GM18498 (cell line): ENCODE measurements at regions not wholly inside any gene's neighbourhood (a gene's known extent, or its start where the extent isn't known, plus 50 kb on each side); places are given as distances from the start of the nearest gene placed in this dataset.

Experiments used
- ATAC-seq: cut with Tn5 transposase; IDR thresholded peaks from one replicate; pipeline ENCODE4 v1.9.1; 2021; ENCODE audit warnings: mild to moderate bottlenecking, moderate library complexity; ENCODE audit not compliant: unreplicated experiment

DNA sequence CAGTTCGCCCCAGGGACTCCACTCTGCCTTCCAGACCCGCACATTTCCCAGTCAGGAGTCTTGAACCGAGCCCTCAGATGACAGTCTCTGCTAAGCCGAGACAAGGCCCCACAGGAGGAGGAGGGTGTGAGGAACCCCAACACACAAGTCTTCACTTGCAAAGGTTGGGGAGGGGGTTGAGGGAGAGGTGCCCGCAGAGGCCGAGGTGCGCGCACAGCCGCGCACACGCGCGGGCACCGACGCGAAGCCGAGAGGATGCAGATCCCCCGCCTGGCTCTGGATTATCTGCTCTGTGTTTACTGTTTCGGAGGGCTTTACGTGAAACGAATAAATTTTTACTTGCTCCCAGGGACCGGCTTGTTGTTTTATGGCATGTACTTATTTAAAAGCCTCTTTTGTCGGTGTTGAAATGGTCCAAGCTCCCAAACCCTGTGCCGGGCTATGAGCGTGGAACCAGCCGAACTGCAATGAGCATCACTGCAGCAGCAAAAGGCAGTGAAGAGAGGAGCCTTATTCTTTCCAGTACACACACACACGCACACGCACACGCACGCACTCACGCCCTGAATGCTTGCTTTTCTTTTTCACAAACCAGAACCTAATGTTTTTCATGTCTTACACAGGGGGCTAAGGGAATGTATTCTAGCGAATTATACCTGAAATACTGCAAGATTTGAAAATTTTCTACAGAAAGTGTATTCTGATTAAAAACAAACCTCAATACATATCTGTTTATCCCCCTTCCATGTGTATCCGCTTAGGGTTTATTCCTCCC lies 297.7 kb downstream of the PARP8 start:
- no peak for ATAC-seq

DNA sequence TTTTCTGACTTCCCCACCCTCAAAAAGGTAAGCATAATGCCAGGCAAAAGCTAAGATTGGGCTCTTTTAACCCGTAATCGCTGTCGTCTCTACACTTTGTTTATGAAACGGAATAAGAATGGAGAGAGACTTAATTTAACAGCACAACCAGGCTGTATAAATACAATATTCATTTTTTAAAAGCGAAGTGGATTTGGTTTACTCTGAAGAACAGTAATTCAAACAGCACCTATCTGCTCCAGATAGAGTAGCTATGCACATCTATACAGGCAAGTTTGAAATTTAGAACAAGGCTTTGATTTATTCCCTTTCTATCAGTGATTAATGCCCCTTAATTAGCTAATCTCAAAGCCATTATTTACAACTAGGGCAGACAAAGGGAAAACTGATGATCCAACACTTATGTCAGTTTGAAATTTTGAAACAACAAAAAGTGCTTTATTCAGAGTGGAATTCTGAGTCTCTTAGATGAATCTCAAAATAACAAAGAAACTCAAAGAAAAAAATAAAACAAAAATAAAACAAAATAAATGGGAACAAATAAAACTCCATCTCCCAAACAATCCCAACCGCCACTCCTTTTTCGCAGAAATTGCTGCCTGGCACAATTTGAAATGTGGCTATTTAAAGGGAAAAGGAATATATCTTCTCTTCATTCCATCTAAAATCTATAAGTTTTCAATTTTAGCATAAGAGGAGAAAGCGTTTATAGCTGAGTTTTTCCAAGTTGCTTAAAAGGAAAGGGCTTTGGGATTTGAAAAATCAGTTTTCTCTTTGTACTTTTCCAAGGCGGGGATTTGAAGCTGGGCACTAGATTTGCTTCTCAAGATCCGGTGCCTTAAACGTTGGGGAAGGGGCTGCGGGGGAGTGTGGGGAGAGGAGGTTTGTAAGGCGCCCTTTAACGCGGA lies 298.6 kb downstream of the PARP8 start:
- no peak for ATAC-seq

DNA sequence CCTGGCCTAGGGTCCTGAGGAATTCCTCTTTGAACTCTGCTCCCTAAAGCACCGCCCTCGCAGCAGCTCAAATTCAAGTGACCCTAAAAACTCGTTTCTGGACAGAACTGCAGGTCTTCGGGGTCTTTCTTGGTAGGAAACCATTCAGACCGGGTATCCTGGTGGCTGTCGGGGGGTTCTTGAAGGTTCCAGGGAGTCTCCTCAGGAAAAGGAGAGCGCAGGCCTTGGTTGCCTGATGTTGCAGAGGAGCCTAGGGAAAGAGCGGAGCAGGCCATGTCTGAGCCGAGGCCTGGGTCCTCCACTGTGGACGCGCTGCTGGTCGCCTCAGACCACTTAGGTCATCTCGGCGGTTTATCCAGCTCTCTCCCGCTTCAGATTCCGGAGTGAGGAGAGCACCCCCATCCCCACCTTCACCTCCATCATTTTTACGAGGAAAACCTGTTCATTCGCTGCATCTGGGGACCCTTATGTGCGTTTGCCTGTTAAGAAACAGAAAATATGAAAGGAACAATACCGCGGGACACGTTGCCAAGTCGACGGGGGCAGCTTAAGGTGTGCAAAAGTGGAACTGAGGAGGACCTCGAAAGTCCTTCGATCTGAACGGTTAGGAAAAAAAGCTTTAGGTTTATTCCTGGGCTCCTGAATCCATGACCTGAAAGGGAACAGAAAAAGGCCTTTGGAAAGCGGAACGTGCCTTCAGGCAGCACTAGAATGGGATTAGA lies 299.4 kb downstream of the PARP8 start:
- ATAC-seq = no peak

DNA sequence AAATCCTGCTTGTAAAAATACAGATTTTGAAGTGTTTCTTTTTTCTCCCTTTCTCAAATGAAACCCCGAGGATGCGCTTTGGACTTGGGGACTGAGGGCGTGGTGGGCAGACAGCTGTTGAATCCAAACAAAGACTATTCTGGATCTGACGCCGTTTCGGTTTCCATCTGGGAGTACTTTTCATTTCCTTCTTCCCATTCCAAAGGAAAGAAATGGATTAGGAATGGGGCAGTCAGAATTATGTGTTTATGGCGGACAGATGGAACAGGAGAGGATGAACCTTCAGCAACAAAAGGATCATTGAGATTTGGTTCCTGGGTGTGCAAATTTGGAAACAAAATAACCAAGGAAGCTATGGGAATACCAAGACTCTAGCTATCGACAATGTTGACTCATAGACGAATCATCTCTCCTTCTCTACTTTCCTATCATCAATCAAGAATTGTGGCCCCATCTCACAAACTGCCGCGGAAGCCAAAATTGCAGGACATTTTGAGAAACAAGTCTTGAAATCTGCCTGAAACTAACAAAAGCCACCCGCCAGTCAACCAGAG lies 300.6 kb downstream of the PARP8 start:
- no peak for ATAC-seq

DNA sequence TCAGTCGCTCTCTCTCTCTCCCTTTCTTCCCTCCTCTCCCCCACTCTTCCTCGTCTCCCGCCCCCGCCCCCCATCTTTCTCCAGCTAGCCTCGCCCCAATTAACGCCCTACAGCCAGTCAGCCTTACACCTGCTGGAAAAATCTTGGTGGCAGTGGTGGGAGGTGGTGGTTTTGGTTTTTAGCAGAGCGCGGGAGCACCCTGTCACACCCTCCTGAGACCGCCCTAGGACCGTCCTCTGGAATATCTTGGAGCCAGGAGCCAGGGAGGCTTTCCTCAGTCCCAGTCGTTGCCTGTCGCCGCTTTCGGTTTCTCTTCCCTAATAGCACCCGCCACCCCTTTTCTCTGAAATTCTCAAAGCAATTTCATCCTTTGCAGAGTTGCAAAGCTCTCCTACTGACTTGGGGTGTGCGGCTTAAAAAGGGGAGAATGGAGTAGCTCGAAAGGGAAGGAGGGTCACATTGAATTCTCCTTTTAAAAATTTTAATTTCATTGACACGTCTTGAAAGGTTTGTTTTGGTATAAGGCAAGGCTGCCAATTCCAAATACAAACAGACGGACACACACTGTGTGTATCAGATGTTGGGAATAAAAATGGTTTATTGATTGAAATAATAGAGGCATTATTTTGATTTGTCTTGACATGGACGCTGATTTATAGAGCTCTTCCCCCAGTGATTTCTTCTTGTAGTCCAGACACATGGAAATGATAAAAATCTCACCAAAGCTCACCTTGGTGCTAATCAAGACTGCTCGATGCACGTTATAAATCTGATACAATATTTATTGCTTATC lies 301.3 kb downstream of the PARP8 start:
- ATAC-seq = no peak

DNA sequence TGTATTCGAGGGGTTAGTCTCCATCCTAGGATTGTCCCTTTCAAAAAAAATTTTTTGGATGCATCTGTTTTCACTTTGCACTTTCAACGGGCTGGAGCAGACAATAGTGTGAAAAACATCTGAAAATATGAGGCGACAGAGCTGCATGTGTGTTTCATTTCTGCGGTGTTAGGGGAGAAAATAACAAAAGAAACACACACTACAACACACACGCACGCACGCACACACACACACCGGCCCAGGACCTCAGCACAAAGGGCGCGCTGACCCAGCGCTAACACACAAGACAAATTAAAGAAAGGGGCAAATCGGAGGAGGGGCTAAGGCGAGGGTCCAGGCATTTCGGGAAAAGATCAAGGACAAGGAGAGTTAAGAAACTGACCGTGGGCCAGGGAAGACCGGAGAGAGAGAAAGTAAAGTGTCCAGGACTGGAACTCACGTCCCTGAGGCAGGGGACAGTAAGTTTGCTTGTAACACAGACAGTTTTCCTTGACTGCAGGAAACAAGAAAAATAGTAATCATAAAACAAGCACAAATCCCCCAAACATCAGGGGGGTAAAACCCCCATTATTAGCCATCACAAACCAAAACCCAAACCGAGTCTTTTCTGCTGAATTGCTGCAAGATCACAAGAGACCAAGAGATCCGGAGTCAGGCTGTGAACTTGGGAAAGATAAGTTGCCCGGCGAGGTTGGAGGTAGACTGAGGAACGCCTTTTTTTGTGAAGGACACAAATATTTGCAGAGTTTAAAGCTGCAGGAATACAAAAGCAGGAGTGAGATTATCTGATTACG lies 302.1 kb downstream of the PARP8 start:
- no peak for ATAC-seq

DNA sequence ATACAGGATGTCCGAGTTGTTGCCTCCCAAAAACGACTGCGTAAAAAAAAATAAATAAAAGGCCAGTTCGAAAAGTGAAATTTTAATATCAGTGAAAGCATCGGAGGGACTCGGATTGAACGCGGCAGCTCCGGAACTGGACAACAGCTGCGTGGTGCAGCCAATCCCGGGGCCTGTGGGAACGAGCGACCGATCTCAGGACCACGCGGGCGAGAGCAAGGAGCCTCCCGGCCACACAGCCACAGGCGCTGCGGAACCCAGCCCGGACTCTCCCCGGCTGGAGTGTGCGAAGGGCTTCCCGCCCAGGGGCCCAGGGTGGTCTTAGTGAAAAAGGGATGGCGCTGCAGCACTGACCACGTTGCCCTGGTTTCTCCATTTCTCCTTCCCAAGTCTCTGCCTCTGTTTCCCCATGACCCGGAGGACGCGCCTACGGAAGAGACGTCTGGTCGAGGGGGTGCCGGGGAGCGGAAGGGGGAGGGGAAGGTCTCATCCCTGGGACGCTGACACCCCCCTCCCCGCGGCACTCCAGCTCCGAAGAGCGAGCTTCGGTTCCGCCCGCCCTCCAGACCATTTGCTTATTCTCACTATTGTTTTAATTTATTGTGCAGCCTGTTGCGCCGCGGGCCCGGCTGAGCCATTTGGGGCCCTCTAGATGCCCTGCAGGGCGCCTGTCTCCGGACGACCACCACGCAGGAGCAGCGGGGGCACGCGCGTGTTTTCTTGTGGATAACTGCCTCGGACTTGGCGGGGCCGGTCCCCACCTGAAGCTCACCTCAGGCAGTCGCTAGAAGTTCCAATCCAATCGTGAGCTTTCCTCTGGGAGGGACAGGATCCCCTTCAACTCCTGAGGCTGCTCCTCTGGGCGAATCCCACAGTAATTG lies 303.0 kb downstream of the PARP8 start:
- ATAC-seq = no peak

DNA sequence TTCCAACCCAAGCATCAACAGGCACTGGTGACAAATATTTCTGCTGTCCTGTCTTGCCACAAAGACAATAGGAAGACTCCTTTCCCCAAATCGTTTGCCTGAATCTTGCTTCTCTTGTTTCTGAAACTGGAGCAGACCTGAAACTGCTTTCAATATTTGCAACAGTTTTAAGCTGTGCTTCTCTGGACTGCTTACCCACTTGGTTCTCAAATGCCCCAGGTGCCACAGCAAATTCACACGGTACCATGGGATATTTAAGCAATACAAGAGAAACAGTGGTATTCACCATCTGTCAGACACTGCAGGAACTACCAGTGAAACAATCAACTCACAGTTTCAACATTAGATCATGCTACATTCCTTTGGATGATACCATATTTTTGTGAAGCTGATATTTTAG lies 309.4 kb downstream of the PARP8 start:
- no peak for ATAC-seq

DNA sequence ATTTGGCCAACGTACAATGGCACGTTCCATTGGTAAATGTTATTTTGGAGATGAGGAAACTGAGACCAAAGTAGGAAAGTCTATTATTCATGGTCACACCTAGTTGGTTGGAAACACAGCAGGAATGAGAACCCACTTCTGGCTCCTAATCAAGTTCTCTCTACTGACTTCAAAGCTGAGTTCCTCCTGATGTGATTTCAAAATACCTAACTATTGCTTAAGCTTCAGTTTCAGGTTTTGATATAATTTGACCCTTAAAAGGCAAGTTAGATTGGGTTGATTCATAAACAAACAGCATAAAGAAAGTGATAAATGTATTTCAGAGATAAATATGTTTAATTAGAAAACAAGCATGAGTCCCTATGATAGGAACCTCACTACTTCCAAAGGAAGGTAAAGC lies 312.5 kb downstream of the PARP8 start:
- no peak for ATAC-seq

DNA sequence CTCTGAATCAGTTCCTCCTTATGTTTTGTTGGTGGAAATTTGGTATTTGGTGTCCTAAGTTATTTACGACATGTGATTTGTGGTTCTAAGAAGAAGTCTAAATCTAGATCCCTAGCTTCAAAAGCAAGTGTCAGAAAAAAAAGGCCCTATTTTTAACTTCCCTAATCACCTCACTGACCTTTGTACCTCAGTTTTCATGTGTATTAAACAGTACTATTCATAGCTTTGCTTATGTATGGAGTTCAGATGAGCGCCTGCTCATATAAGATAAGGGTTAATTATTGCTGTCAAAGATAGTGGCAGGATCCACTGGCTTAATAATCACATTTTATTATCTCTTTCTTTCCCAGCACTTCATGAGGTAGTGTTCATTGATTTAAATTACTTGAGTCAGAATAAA lies 318.2 kb downstream of the PARP8 start:
- ATAC-seq = no peak

DNA sequence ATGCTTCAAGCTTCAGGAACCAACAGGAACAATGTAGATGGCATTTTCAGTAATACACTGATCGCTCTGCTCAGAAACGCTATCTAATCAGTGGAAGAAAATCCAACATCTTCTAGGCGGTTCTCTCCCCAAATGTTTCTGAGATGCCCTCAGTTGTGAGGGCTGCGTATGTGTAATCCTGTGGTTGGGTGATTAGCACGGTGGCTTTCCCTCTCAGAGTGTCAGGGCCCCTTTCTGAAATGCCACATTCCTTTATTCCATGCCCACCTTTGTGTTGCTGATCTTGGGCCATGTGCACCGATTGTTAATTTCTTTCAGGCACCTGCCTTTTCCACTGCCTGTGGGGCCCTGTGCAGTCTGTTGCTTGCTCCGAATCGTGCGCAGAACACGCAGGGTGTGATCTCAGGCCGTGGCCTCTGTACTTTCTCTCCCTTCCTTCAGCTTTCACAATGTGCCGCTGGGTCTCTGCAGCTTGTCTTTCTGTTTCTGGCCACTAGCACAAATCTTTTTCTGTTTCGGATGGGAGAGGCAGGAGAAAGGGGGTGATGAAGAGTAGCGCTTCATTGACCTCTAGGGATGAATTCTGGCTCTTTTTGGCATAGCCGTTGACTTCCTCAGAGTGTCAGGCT lies 324.0 kb downstream of the PARP8 start:
- ATAC-seq = no peak

DNA sequence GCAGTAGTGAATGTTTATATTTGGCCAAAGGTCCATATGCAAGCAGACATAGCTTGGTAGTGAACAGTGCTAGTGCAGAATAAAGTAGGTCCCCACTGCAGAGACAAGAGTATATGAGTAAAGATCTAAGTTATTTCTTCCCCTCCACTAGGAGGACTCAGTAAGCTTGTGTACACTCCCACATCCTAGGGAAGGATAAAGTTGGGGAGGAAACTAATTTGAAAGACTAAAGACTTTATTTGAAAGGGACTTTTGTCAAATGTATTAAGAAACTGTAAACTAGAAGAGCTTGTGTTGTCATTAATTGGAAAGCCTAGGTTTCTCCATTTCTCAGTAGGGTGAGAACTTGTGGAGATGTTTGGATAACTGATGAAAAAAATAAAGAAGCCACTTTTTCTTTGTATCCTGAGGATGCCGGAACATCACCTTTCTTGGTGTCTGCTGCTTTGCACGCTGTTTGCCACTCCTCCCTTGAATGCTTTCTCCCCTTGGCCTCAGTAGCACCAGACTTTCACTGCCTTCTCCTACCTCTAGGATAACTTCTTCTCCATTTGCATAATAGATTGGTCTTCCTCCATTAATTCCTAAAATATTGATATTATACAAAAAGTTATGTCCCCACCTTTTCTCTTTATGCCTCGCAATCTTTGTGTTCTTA lies 329.0 kb downstream of the PARP8 start:
- ATAC-seq = no peak

DNA sequence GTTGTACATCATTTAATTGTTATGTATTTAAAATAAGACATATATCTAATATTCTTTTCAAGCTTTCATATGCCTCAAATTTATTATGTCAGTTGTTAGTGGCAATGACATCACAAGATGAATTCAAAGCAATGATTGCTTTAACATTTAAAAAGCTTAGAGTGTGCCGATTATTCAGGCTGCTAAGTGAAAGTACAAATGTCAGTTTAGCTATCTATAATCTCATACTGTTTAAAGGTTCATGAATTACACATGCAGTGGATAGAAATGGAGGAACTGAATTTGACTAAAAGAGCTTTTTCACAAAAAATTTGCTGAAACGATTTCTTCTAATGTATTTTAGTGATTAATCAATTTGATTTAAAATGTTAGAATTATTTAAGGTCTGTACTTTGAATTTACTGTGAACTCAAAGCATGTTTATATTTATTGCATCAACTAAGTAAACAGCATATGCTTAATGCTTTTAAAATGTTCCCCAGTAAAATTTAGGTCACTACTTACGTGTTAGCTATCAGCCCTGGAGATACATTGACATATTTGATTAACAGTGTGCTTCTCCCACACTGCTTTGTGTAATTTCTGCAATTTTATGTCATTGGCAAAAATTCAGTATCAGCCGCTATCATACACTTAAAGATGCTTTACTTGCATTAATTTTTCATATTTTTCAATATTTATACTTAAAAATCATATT lies 334.9 kb downstream of the PARP8 start:
- no peak for ATAC-seq

DNA sequence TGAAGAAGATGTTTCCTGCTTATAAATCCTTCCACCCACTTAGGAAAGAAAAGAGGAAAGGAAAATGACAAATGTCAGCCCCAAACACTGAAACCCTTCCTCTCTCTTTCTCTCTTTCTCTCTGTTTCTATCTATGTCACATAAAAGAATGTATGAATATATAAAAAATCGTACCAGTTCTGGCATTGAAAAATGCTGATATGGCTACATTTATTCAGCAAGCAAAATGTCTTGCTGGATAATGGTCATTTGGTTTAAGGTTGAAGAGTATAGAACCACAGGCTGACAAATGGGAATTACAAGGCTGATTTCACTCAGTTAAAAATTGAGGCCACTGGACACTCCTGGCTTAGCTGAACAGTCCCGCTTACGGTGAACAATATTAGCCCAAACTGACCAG lies 335.9 kb downstream of the PARP8 start:
- no peak for ATAC-seq

DNA sequence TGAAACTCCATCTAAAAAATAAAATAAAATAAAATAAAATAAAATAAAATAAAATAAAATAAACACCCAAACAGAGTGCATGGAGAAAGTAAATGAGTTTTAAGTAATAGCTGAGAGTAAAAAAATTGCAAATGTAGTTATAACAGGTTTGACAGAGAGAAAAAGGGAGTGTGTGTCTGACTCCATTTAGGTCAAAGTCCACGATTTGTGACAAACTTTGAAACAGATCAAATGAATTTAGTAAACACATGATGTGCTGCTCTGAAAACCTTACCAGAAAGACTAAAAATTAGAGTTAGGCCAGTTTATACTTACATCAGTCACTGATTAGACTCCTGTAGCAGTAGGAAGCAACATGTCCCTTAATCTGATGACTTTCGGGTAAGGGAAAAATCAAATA lies 346.6 kb downstream of the PARP8 start:
- no peak for ATAC-seq

DNA sequence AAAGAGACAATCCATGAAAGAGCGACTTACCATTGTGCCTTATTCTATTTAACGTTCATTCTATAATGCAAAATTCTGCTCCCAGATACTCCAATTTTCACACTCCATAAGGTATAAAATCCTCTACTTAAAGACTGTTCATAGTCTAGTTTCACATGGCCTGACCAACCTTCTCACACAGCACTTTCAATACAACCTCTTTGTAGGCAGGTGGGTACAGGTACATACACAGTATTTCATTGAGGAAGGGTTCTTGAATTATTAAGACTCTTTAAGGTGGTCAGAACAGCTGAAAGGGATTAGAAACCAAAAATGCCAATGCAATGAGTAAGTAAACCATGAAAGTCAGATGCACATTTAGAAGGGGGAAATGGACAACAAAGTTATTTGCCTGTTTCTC lies 352.0 kb downstream of the PARP8 start:
- ATAC-seq = no peak

DNA sequence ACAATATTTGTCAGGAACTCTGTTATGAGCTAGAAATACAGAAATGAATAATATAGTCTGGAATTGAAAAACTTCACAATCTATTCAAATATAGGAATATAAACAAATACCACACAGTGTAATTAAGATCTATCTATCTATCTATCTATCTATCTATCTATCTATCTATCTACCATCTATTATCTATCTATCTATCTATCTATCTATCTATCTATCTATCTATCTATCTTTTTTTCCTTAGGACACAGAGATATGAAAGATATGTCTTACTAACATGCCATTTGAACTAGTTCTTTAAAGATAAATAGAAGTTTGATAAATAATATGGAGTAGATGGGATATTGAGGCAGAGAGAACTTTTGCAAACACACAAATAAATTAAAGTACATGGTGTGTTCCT lies 357.8 kb downstream of the PARP8 start:
- ATAC-seq = no peak
